ENCODE measurements at regions not wholly inside any gene's neighbourhood (a gene's known extent, or its start where the extent isn't known, plus 50 kb on each side); places are given as distances from the start of the nearest gene placed in this dataset.
A peak's percentile ranks its signal among the peaks of the same experiment; 100 is the strongest.

- H3K27ac Mint-ChIP-seq = no peak overlapping the region
- no peaks in the 10 kb centered on the region for H3K9me3 Mint-ChIP-seq
- no peaks in the 10 kb centered on the region for H3K4me1 Mint-ChIP-seq (ENCODE audit: low read depth in 2 of 2)
- H3K27me3 Mint-ChIP-seq = peaks cover 49 to 54% of the 10 kb centered on the region in 2 donors
- no peak overlapping the region for H3K4me3 Mint-ChIP-seq
- H3K36me3 Mint-ChIP-seq (ENCODE audit: insufficient read depth) = no peaks in the 10 kb centered on the region
- ATAC-seq (replicated peaks) (no peak), DNase-seq (no peak)
Measured at GRCh38 chr11:32039149-32039548, 51.7 kb upstream of the RCN1 start.

- Mint-ChIP-seq H3K36me3 (ENCODE audit: insufficient read depth) (no peaks in the 10 kb centered on the region), H3K27ac (no peak overlapping the region), H3K4me1 (ENCODE audit: low read depth in 2 of 2) (peaks cover 0 to 5% of the 10 kb centered on the region in 2 donors), H3K9me3 (no peaks in the 10 kb centered on the region), H3K4me3 (no peak overlapping the region), H3K27me3 (peaks cover 59 to 63% of the 10 kb centered on the region in 2 donors)
- no peak for DNase-seq
- ATAC-seq (replicated peaks) = no peak
Measured at GRCh38 chr11:32034680-32035079, 56.2 kb upstream of the RCN1 start.

- no peak for ATAC-seq (replicated peaks)
- Mint-ChIP-seq H3K36me3 (ENCODE audit: insufficient read depth) (no peaks in the 10 kb centered on the region), H3K9me3 (no peaks in the 10 kb centered on the region), H3K4me1 (ENCODE audit: low read depth in 2 of 2) (peaks cover 0 to 5% of the 10 kb centered on the region in 2 donors), H3K27ac (no peak overlapping the region), H3K27me3 (peaks cover 59% of the 10 kb centered on the region in 2 donors), H3K4me3 (no peak overlapping the region)
- DNase-seq = no peak
Measured at GRCh38 chr11:32034149-32034548, 56.7 kb upstream of the RCN1 start.

GRCh38 chr11:32033491-32033890 is 57.4 kb upstream of the RCN1 start:
- Mint-ChIP-seq H3K9me3 (no peaks in the 10 kb centered on the region), H3K36me3 (ENCODE audit: insufficient read depth) (no peaks in the 10 kb centered on the region), H3K4me1 (ENCODE audit: low read depth in 2 of 2) (peaks cover 0 to 5% of the 10 kb centered on the region in 2 donors), H3K27me3 (peaks cover 52 to 59% of the 10 kb centered on the region in 2 donors), H3K27ac (no peak overlapping the region), H3K4me3 (no peak overlapping the region)
- DNase-seq (no peak), ATAC-seq (replicated peaks) (no peak)

GRCh38 chr11:32033067-32033466 is 57.8 kb upstream of the RCN1 start:
- H3K4me1 Mint-ChIP-seq (ENCODE audit: low read depth in 2 of 2) = peaks cover 0 to 5% of the 10 kb centered on the region in 2 donors
- H3K27ac Mint-ChIP-seq = no peak overlapping the region
- ATAC-seq (replicated peaks) (no peak), DNase-seq (no peak)
- no peaks in the 10 kb centered on the region for H3K9me3 Mint-ChIP-seq
- H3K36me3 Mint-ChIP-seq (ENCODE audit: insufficient read depth) = no peaks in the 10 kb centered on the region
- no peak overlapping the region for H3K4me3 Mint-ChIP-seq
- H3K27me3 Mint-ChIP-seq = peaks cover 48 to 59% of the 10 kb centered on the region in 2 donors

GRCh38 chr11:32032478-32032877 is 58.4 kb upstream of the RCN1 start:
- ATAC-seq (replicated peaks) (no peak), DNase-seq (no peak)
- no peaks in the 10 kb centered on the region for H3K36me3 Mint-ChIP-seq (ENCODE audit: insufficient read depth)
- no peak overlapping the region for H3K27ac Mint-ChIP-seq
- H3K4me1 Mint-ChIP-seq (ENCODE audit: low read depth in 2 of 2) = peaks cover 0 to 5% of the 10 kb centered on the region in 2 donors
- H3K4me3 Mint-ChIP-seq = peak overlapping the region in 1 of 2 donors; percentile 12
- no peaks in the 10 kb centered on the region for H3K9me3 Mint-ChIP-seq
- H3K27me3 Mint-ChIP-seq = peaks cover 51 to 60% of the 10 kb centered on the region in 2 donors

GRCh38 chr11:32032052-32032451 is 58.8 kb upstream of the RCN1 start:
- H3K4me3 Mint-ChIP-seq = peak overlapping the region in 1 of 2 donors; percentile 12
- DNase-seq (no peak), ATAC-seq (replicated peaks) (no peak)
- H3K9me3 Mint-ChIP-seq = no peaks in the 10 kb centered on the region
- peaks cover 0 to 5% of the 10 kb centered on the region in 2 donors for H3K4me1 Mint-ChIP-seq (ENCODE audit: low read depth in 2 of 2)
- no peaks in the 10 kb centered on the region for H3K36me3 Mint-ChIP-seq (ENCODE audit: insufficient read depth)
- peaks cover 51 to 64% of the 10 kb centered on the region in 2 donors for H3K27me3 Mint-ChIP-seq
- H3K27ac Mint-ChIP-seq = no peak overlapping the region

- Mint-ChIP-seq H3K27me3 (peaks cover 53 to 71% of the 10 kb centered on the region in 2 donors), H3K36me3 (ENCODE audit: insufficient read depth) (no peaks in the 10 kb centered on the region), H3K27ac (no peak overlapping the region), H3K4me1 (ENCODE audit: low read depth in 2 of 2) (peaks cover 0 to 5% of the 10 kb centered on the region in 2 donors), H3K4me3 (no peak overlapping the region), H3K9me3 (no peaks in the 10 kb centered on the region)
- DNase-seq (no peak), ATAC-seq (replicated peaks) (no peak)
Measured at GRCh38 chr11:32030875-32031503, 59.9 kb upstream of the RCN1 start.

- H3K27ac Mint-ChIP-seq = no peak overlapping the region
- ATAC-seq (replicated peaks) = no peak
Measured at GRCh38 chr11:32029721-32030120, 61.2 kb upstream of the RCN1 start.

GRCh38 chr11:32028201-32028600 is 62.7 kb upstream of the RCN1 start:
- H3K4me3 Mint-ChIP-seq = no peak overlapping the region
- no peaks in the 10 kb centered on the region for H3K36me3 Mint-ChIP-seq (ENCODE audit: insufficient read depth)
- ATAC-seq (replicated peaks) (no peak), DNase-seq (no peak)
- H3K9me3 Mint-ChIP-seq = no peaks in the 10 kb centered on the region
- H3K27me3 Mint-ChIP-seq = peaks cover 41 to 80% of the 10 kb centered on the region in 2 donors
- H3K27ac Mint-ChIP-seq = no peak overlapping the region
- H3K4me1 Mint-ChIP-seq (ENCODE audit: low read depth in 2 of 2) = peaks cover 0 to 5% of the 10 kb centered on the region in 2 donors

More at GRCh38 chr11:32029721-32030120, 61.2 kb upstream of the RCN1 start:
- H3K4me3 Mint-ChIP-seq = no peak overlapping the region
- no peaks in the 10 kb centered on the region for H3K36me3 Mint-ChIP-seq (ENCODE audit: insufficient read depth)
- H3K4me1 Mint-ChIP-seq (ENCODE audit: low read depth in 2 of 2) = peaks cover 0 to 5% of the 10 kb centered on the region in 2 donors
- DNase-seq = no peak
- no peaks in the 10 kb centered on the region for H3K9me3 Mint-ChIP-seq
- peaks cover 46 to 72% of the 10 kb centered on the region in 2 donors for H3K27me3 Mint-ChIP-seq

GRCh38 chr11:32026766-32027165 is 64.1 kb upstream of the RCN1 start:
- Mint-ChIP-seq H3K36me3 (ENCODE audit: insufficient read depth) (no peaks in the 10 kb centered on the region), H3K4me3 (no peak overlapping the region), H3K27ac (no peak overlapping the region), H3K4me1 (ENCODE audit: low read depth in 2 of 2) (no peaks in the 10 kb centered on the region), H3K9me3 (no peaks in the 10 kb centered on the region), H3K27me3 (peaks cover 40 to 79% of the 10 kb centered on the region in 2 donors)
- ATAC-seq (replicated peaks) = no peak
- DNase-seq = no peak

GRCh38 chr11:32024948-32025347 is 65.9 kb upstream of the RCN1 start:
- no peaks in the 10 kb centered on the region for H3K36me3 Mint-ChIP-seq (ENCODE audit: insufficient read depth)
- H3K27me3 Mint-ChIP-seq = peaks cover 33 to 68% of the 10 kb centered on the region in 2 donors

GRCh38 chr11:32023370-32024305 is 67.2 kb upstream of the RCN1 start:
- H3K9me3 Mint-ChIP-seq = no peaks in the 10 kb centered on the region
- H3K36me3 Mint-ChIP-seq (ENCODE audit: insufficient read depth) = no peaks in the 10 kb centered on the region
- no peak for ATAC-seq (replicated peaks)
- H3K27me3 Mint-ChIP-seq = peaks cover 36 to 61% of the 10 kb centered on the region in 2 donors
- no peak overlapping the region for H3K4me3 Mint-ChIP-seq
- no peak overlapping the region for H3K27ac Mint-ChIP-seq
- H3K4me1 Mint-ChIP-seq (ENCODE audit: low read depth in 2 of 2) = no peaks in the 10 kb centered on the region
- no peak for DNase-seq

More at GRCh38 chr11:32024948-32025347, 65.9 kb upstream of the RCN1 start:
- no peak for ATAC-seq (replicated peaks)
- no peaks in the 10 kb centered on the region for H3K9me3 Mint-ChIP-seq
- no peaks in the 10 kb centered on the region for H3K4me1 Mint-ChIP-seq (ENCODE audit: low read depth in 2 of 2)
- H3K27ac Mint-ChIP-seq = no peak overlapping the region
- H3K4me3 Mint-ChIP-seq = no peak overlapping the region
- DNase-seq = no peak
